ENCODE measurements at regions not wholly inside any gene's neighbourhood (a gene's known extent, or its start where the extent isn't known, plus 50 kb on each side); places are given as distances from the start of the nearest gene placed in this dataset.

DNA sequence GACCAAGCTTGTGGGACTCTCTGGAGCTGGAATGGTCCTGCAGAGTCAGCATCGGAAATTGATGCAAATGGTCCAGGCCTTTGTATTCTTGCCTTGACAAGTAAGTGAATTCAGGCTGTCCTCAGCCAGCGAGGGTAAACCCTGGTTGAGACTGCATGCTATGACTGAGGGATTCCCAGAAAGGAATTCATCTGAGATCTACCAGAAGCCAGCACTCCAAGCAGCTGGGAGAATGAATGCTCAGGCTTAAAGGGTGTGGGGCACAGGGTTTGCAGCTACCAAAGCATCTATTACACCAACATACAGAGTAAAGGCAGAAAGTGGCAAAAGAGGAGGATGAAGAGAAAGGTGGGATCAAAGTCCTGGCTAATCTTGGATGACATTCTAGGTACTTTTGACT is 257.0 kb upstream of the LYPLAL1 start:
- H3K4me2 ChIP-seq (ENCODE audit: low read depth, low read length) = no peak overlapping the region
- in situ Hi-C loops (cut with HindIII; ENCODE audit: extremely low pct_ligation_motif_present, low pct_unique_long_range_greater_than_20kb) (no loop called here), intact Hi-C loops (cut with micrococcal nuclease; ENCODE audit: unreplicated experiment) (no loop called here)
- no peaks in the 10 kb centered on the region; a peak in 1 of 5 replicates for H3K27me3 ChIP-seq (ENCODE audit: control insufficient read depth in 1 of 2, insufficient read depth in 2 of 2, low read length in 2 of 2)
- H3K9ac ChIP-seq (ENCODE audit: insufficient read depth, low read depth, low read length) = no peak overlapping the region
- no peak overlapping the region for H3K4me3 ChIP-seq (replicated peaks in 1 of 3; ENCODE audit: insufficient read depth in 1 of 3, low read depth in 2 of 3, low read length in 3 of 3)
- TF ChIP-seq ZNF230 (CRISPR knock-in tag; IDR thresholded peaks at IDR 0.05) (no peak), ZNF451 (CRISPR knock-in tag; IDR thresholded peaks at IDR 0.05) (no peak), ZNF44 (CRISPR knock-in tag; IDR thresholded peaks at IDR 0.05) (no peak)
- ChIA-PET POLR2A (no interaction called here), CTCF (ENCODE audit: low intra/inter-chr PET ratio, low total read pairs) (no interaction called here)
- no peaks in the 10 kb centered on the region for H4K20me1 ChIP-seq (ENCODE audit: insufficient read depth, low read length)
- DNase-seq (ENCODE audit: low spot score) (no peak), FAIRE-seq (no peak), ATAC-seq (no peak)
- no peak overlapping the region for H3K27ac ChIP-seq (ENCODE audit: extremely low read length, insufficient read depth, low read length)
- no peak overlapping the region for H2AFZ ChIP-seq (ENCODE audit: low read length)
- H3K36me3 ChIP-seq (replicated peaks in 1 of 2; ENCODE audit: control insufficient read depth in 1 of 2, insufficient read depth in 2 of 2, low read length in 2 of 2) = no peaks in the 10 kb centered on the region
- no peaks in the 10 kb centered on the region for H3K79me2 ChIP-seq (ENCODE audit: insufficient read depth, low read length)
- H3K9me3 ChIP-seq (ENCODE audit: low read length) = no peaks in the 10 kb centered on the region
- no TSS peak for BruUV-seq (replicated peaks)
- no peaks in the 10 kb centered on the region for H3K4me1 ChIP-seq (ENCODE audit: insufficient read depth, low read length)
- 33% methylated on average over 2 of the region's 2 CpGs for WGBS (ENCODE audit: low lambda C conversion rate)

- no peaks in the 10 kb centered on the region for H3K4me1 ChIP-seq (ENCODE audit: insufficient read depth, low read length)
- no peak for TF ChIP-seq ZNF225 (CRISPR knock-in tag; IDR thresholded peaks at IDR 0.05)
- no peak for TF ChIP-seq ZNF788 (CRISPR knock-in tag; IDR thresholded peaks at IDR 0.05; ENCODE audit: borderline replicate concordance)
- no peak for TF ChIP-seq KMT2B (CRISPR knock-in tag; IDR thresholded peaks at IDR 0.05)
- TF ChIP-seq ZNF547 (CRISPR knock-in tag; IDR thresholded peaks at IDR 0.05) = no peak
- TF ChIP-seq, protein P1, sequence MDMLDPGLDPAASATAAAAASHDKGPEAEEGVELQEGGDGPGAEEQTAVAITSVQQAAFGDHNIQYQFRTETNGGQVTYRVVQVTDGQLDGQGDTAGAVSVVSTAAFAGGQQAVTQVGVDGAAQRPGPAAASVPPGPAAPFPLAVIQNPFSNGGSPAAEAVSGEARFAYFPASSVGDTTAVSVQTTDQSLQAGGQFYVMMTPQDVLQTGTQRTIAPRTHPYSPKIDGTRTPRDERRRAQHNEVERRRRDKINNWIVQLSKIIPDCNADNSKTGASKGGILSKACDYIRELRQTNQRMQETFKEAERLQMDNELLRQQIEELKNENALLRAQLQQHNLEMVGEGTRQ (IDR thresholded peaks at IDR 0.05; ENCODE audit: low read depth, low read length) = no peak
- TF ChIP-seq, protein P1 (CRISPR knock-in tag; IDR thresholded peaks at IDR 0.05; ENCODE audit: borderline replicate concordance) = no peak
- TF ChIP-seq IRF1 (CRISPR knock-in tag; IDR thresholded peaks at IDR 0.05; ENCODE audit: low read depth) = no peak
- no peak for TF ChIP-seq MBD4 (IDR thresholded peaks at IDR 0.05; ENCODE audit: borderline replicate concordance, low read length)
- no peak for TF ChIP-seq ZNF562 (CRISPR knock-in tag; IDR thresholded peaks at IDR 0.05; ENCODE audit: borderline replicate concordance)
- TF ChIP-seq, protein P2, sequence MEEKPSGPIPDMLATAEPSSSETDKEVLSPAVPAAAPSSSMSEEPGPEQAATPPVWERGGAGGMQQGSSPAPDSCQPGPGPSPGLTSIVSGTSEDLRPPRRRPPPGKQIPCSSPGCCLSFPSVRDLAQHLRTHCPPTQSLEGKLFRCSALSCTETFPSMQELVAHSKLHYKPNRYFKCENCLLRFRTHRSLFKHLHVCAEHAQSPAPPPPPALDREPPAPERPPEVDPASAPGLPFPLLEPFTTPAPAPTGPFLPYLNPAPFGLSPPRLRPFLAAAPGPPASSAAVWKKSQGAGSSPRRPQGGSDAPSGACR (CRISPR knock-in tag; IDR thresholded peaks at IDR 0.05) = no peak
- no peak for TF ChIP-seq JUNB (CRISPR knock-in tag; IDR thresholded peaks at IDR 0.05; ENCODE audit: borderline replicate concordance)
- no peak for TF ChIP-seq ZNF503 (CRISPR knock-in tag; IDR thresholded peaks at IDR 0.05)
- no peak for TF ChIP-seq DNMT1 (CRISPR knock-in tag; IDR thresholded peaks at IDR 0.05)
These were observed 256.0 kb upstream of the LYPLAL1 start for GRCh38 chr1:218917656-218918055.

More at GRCh38 chr1:218917656-218918055, 256.0 kb upstream of the LYPLAL1 start:
- CTCF ChIA-PET (ENCODE audit: low intra/inter-chr PET ratio, low total read pairs) = no interaction called here
- Histone ChIP-seq H2AFZ (ENCODE audit: low read length) (no peak overlapping the region), H3K4me3 (replicated peaks in 1 of 3; ENCODE audit: insufficient read depth in 1 of 3, low read depth in 2 of 3, low read length in 3 of 3) (no peak overlapping the region), H3K4me2 (ENCODE audit: low read depth, low read length) (no peak overlapping the region), H4K20me1 (ENCODE audit: insufficient read depth, low read length) (no peaks in the 10 kb centered on the region), H3K27me3 (ENCODE audit: control insufficient read depth in 1 of 2, insufficient read depth in 2 of 2, low read length in 2 of 2) (no peaks in the 10 kb centered on the region; a peak in 1 of 5 replicates), H3K36me3 (replicated peaks in 1 of 2; ENCODE audit: control insufficient read depth in 1 of 2, insufficient read depth in 2 of 2, low read length in 2 of 2) (no peaks in the 10 kb centered on the region), H3K27ac (ENCODE audit: extremely low read length, insufficient read depth, low read length) (no peak overlapping the region), H3K9me3 (ENCODE audit: low read length) (no peaks in the 10 kb centered on the region), H3K9ac (ENCODE audit: insufficient read depth, low read depth, low read length) (no peak overlapping the region), H3K79me2 (ENCODE audit: insufficient read depth, low read length) (no peaks in the 10 kb centered on the region)
- POLR2A ChIA-PET = no interaction called here
- DNase-seq (ENCODE audit: low spot score) (no peak), ATAC-seq (no peak), FAIRE-seq (no peak)
- BruUV-seq (replicated peaks) = no TSS peak
- in situ Hi-C loops (cut with HindIII; ENCODE audit: extremely low pct_ligation_motif_present, low pct_unique_long_range_greater_than_20kb) = no loop called here
- intact Hi-C loops (cut with micrococcal nuclease; ENCODE audit: unreplicated experiment) = no loop called here
- WGBS (ENCODE audit: low lambda C conversion rate) = 0% methylated on average over 1 of the region's 1 CpG

All from HepG2 (cell line).